ENCODE measurements at regions not wholly inside any gene's neighbourhood (a gene's known extent, or its start where the extent isn't known, plus 50 kb on each side); places are given as distances from the start of the nearest gene placed in this dataset.

DNA sequence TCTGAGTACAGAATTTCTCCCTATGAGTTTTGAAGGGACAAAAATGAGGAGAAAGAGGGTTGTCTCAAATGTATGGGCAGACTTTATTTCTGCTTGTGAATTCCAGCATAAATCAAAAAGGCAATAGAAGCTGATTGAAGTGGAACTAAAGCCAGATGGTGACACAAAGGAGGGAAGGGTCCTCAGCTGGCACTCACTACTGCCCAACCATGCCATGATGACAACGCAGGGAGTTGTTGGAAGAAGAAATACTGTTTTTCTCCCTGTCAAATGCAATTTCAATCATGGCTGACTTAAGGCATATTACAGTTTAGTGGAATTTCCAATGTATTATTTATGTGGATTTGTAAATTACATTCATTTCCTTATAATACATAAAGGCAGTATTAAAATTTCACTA is 805.8 kb downstream of the ADGRL2 start:
- no peak for DNase-seq

DNA sequence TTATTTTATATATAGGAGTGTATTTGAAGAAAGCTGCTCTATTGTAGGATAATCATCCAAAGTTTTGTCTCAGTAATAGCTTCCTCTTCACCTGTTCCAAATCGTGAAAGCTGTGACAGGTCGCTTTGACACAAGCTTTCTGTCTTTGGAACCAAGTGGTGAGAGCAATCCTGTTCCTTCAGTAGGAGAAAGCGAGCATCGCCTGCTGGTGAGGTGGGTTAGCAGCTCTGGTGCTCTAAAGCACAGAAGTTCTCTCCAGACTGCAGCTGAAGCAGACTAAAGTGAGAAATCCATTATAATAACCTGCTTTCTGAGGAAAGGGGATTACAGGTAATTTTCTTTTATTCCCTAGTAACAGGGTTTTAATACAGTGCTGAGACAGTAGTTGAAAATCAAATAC is 803.8 kb downstream of the ADGRL2 start:
- DNase-seq: no peak

DNA sequence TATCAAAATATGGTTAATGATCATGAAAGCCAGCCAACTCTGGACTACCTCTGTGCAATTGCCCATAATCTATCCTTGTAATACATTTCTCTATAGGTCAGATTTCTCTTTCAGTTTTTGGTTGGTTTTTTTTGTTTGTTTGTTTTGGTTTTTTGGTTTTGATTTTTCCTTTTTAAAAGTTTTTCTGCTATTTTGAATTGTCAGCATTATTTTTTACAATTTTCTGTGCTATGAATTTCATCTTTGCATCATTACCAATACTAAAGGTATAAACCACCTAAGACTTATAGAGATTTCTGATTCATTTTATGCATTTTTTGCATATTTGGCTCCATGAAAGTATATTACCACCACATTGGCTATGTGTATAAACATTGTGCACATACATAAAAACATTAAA is 799.6 kb downstream of the ADGRL2 start:
- no peak for DNase-seq

DNA sequence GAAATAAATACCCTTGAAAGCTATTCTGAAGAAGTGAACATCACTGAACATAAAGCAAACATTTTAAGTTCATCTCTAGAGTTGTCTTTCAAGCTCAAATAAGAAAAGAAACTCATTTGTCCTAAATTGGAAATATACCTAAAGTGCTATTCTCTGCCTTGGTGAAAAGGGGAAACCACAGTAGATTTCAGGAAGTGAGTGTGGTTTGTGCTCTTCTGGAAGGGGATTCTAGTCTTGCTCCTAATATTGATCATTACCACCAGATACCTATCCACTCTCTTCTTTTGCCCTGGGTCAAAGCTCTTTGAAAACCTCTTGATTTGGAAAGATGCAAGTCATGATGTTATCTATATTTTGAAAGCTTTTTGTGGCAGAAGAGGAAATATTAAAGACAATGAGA is 798.1 kb downstream of the ADGRL2 start:
- DNase-seq: no peak

DNA sequence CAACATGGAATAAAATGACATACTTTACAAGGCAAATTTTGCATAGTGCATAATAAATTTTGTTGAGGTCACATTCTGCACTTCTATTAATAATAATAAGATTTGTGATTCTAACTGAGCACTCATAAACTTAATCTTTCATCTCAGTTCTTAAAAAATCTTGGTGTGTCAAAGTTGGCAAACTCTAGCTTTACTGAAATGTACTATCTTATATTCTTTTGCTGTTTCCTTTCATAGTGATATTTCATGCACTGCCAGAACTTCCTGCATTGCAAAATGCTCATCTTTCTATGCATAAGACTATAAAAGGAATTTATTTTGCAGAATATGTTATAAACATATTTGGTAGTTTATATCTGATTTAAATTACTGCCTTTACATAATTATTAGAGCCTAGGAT is 797.6 kb downstream of the ADGRL2 start:
- no peak for DNase-seq

DNA sequence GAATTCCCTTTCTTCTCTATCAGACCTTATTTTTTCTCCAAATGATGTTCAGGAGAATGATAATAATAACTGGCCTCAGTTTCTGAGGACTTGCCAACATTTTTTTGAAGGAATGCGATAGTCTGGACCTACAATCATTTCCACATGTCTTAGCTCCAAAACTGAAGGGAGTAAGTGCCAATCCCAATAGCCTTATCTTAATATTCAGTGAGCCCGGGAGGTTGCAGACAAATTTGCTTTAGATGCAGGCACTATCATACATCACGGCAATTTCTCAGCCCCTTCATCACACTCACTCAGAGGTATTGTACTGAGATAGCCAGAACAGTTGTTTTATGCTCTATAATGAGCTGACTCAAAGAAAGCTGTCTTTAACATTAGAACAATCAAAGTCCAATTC is 796.9 kb downstream of the ADGRL2 start:
- DNase-seq: no peak

DNA sequence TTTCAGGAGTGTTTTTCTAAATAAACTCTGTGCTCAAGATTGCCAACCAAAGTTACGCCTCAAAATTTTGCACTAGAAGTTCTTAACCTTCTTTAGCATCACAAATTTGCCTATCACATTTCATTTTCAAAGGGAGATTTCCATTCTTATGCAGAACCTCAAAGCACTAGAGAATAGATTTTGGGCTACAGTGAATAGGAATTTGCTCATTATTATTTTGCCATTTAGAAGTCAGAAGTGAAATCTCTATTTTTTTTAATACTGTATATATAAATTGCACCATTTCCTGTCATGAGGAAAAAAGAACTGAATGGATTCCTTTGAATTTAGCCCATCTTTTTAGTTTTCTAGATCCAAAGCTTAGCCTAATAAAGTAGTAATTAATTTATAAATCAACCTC is 796.4 kb downstream of the ADGRL2 start:
- no peak for DNase-seq

DNA sequence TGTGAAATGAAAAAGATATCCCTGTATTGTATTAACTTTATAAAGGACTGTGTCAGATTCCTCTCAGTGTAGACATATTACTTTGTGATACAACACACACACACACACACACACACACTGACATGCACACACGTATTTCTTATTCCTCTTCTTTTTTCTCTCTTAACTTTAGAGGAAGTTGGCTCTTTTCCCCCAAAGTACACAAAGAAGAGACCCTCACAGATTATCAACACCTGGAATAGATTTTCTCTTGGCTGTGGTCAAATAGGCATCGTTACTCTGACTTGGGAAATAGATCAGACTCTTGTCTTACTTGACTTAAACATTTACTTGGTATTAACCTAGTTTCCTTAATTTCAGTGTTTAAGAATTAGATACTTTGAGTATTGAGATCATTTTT is 792.8 kb downstream of the ADGRL2 start:
- no peak for DNase-seq

DNA sequence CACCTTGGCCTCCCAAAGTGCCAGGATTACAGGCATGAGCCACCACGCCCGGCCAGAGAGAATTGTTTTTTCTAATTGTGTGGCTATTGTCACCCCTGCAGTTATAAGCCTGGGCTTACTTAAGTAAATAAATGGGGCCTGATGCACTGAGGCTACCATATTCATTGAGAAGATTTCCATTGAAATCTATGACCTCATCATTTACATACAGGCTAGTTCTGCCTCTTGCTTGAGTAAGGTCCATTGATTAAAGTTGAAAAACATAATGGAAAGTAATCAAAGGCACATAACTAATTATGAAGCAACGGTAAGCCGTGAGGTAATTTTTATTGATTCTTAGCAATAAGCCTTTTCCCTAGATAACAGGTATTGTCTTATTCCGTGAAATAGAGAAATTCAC is 788.9 kb downstream of the ADGRL2 start:
- no peak for DNase-seq

DNA sequence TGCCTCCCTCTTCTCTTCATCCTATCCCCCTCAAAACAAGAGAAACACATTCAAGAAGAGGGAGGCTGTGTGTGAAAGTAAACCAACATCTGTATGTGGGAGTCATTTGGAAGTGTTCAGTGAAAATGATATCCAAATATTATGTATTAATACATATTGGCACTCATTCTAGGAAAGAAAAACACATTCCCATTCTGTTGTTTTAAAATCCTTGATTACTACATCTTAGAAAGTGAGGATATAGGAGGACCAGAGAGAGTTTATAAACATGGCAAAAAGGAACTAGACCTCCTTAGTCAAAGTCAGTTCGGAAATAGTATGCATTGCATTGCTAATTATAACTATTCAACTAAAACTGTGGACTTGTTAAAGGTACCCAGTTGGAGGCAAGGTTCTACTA is 786.6 kb downstream of the ADGRL2 start:
- no peak for DNase-seq

DNA sequence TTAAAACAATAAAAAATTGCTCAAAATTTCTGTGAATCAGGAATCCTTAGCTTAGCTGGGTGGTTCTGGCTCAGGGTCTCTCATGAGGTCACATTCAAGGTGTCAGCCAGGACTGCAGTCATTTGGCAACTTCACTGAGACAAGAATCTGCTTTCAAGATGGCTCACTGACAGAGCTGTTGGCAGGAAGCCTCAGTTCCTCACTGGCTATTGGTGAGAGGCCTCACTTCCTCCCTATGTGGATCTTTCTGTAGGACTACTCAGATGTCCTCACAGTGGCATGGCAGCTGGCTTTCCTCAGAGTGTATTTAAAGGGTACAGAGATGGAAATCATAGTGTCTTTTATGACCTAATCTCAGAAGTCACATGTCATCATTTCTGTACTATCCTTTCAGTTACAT is 785.7 kb downstream of the ADGRL2 start:
- DNase-seq: no peak

DNA sequence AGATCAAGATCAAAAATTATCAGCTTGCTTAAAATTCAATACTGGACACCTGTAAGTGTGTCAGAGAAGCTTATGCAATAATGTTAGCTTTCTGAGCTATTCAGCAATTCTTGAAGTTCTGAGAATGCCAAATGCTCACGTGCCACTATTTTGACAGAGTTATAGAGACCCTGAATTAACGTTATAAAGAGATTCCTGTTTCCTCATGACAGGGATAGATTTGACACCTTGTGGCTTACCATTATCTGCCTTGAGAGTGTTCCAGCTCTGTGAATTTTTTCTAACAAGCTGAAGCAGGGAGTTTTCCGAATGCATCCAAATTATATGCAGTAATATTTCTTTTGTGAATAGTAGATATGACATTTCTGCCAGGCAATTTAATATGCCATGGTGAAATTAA is 781.6 kb downstream of the ADGRL2 start:
- no peak for DNase-seq

DNA sequence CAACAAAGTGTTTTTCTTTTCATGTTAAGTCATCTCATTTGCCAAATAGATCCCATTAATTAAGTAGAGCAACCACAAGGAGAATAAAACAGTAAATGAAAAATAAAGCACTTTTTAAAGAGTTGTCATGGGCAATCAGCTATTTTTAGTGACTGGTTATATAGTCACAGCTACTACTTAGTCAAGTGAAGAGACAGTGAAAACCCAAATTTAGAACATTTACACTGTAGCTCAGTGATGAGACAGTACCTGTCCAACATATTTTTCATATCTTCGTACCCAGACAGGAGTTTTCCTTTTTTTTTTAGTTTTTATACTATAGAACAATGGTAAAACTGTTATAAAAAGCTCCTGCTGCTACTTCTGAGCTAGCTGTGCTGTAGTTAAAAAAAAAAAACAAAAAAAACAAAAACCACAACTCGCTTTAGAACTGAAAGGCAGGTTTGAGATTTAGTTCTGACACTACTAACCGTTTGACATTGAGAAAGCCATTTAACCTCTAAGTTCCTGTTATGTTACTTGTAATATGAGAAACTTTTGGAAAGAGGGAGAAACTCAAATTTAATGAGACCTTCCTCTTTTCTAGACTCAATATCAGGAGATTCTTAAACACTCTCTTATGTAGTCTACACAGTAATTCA is 777.5 kb downstream of the ADGRL2 start:
- no peak for DNase-seq

DNA sequence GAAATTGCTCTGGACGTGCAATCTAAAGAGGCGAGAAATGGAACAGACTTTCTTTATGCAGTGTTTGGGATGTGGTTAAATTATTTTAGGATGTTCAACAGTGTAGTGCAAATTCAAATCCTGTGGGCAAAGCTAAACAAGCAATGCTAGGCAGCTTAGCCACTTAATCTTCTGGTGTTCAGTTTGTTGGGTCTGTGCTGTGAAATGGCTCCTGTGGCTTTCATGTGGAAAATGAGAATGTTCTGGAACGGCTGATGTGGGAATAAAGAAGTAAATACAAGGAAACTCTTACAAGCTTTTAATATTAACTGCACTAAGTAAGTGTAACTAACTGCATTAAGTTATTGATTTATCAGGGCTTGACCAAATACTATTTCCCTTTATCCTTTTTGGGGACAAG is 766.6 kb downstream of the ADGRL2 start:
- DNase-seq: no peak

DNA sequence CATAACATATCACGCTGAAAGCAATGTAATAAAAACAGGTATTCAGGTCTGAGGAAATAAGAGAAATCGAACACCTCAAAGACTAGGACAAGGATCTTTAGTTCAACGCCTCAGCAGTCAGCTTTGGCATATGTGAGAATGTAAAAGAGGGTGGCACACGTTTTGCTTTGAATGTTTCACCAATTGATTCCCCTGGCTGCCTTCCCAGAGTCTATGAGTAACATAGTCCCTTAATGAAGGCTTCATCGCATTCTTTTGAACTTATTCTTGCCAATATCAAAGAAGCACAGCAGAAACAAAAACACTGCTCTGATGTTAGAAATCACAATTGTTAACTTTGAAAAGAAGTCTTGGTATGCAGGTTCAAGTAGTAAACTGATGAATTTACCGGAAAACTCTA is 764.8 kb downstream of the ADGRL2 start:
- DNase-seq: no peak

DNA sequence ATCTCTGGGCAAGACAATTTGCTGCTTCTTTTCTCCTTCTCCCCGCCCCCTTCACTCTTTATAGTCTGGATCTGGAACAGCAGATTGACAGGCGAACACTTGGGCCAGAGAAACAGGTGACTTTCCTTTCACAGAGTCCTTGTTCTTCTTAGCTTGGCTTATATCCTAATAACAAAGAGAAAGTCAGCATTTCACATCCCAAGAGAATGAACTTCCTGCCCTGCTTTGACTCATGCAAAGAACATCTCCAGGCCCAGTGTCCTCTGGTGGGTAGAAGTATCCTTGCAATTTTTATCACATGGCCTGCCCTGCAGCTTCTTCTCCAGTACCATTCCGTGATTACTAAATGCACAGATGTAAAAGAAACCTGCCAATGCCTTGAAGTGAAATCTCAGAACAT is 764.4 kb downstream of the ADGRL2 start:
- no peak for DNase-seq

DNA sequence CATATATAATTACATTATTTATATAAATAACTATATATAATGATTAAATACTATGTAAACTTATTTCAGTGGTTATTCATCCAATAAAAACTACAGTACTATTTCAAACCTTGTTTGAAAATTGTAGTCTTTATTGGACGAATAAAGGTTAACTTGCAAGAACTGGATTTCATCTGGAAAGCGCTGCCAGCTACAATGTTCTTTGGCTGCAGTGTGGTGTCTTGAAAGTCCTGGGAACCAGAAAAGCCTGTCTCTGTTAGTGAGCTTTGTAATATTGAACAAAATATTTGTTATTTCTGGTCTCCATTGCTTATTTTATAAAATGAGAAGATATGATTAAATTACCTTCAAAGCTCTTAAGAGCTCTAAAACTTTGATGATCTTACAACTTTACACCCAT is 763.6 kb downstream of the ADGRL2 start:
- no peak for DNase-seq

DNA sequence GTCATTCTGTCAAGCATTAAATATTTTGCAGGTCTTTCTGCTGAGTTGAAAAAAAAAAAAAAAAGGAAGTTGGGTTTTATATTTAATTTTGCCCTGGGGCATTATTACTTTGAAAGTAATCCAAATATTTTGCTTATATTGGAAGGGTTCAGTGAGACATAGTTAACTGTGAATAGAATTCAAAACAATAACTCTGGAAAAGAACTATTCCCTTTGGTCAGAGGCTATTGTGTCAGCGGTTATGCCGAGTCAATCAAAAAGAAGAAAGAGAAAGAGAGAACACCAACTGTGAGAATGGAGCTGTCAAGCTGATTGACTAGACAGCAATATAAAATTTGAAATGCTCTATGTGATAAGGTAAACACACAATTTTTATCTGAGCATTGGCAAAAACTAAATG is 761.7 kb downstream of the ADGRL2 start:
- no peak for DNase-seq

DNA sequence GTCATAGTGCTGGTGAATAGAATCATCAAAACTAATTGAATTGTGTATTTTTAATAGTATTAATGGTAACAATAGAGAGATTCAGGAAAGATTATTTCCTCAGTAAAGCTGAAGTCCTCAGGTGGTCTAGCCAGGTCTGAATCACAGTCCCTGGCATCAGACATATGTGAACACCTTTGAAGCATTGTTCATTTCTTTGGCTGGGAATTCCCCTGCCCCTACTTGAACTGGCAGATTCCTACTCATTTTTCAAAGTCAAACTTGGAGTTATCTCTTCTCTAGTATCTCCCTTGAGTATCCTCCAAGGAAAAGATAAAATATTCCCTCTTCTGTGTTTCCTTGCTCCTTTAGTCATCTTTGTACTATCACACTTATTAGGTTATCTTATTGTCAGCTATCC is 759.8 kb downstream of the ADGRL2 start:
- DNase-seq: no peak

DNA sequence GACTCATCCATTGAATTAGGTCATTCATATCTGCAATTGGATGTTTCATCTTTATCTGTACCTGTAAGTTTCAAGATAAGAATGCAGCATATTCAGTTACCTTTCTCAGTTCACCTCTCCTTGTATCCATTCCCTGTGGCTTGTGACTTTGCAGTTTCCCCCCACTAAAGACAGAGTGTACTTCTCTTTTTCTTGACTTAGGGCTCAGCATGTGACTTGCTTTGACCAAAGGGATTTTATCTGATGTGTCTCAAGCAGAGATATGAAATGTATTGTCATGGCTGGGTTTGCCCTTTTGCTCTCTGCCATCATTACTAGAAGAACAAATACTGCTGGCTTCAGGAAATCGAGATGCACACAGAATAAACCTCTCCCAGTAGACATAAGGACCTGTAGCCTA is 754.8 kb downstream of the ADGRL2 start:
- no peak for DNase-seq

DNA sequence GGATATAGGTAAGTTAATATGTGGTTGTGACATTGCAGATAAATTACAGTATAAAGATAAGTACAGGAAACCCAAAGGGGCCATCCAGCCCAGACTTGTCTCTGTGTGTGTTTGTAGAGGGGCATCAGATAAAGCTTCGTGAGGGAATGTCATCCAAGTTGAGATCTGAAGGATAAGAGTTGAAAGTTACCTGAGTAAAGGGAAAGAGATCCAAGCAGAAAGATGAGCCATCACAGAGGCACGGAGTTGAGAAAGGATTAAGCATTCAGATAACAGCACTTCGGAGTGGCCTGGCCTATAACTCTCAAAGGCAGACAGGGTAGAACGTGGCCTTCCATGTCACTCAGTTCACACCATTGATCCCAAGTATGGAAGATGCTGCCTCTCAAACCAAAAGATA is 749.1 kb downstream of the ADGRL2 start:
- DNase-seq: no peak

DNA sequence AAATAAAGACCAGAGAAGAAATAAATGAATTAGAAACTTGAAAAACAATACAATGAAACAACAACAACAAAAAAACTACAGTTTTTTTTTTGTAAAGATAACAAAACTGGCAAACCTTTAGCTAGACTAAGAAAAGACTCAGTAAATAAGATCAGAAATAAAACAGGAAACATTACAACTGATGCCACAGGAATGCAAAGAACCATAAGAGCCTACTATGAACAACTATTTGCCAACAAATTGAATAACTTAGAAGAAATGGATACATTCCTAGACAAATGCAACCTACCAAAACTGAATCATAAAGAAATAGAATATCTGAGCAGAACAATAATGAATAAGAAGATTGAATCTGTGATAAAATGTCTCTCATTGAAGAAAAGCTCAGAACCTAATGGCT is 742.0 kb downstream of the ADGRL2 start:
- no peak for DNase-seq

DNA sequence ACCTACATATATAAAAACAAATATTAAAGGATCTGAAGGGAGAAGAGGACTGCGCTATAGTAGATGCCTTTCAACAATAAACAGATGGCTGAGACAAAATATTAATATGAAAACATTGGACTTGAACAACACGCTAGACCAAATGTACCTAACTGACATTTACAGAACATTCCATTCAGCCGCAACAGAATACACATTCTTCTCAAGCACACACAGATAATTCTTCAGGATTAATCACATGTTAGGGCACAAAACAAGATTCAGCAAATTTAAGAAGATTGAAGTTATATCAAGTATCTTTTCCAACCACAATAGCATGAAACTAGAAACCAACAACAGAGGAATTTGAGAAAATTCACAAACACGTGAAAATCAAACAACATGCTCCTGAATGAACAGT is 741.4 kb downstream of the ADGRL2 start:
- DNase-seq: no peak

DNA sequence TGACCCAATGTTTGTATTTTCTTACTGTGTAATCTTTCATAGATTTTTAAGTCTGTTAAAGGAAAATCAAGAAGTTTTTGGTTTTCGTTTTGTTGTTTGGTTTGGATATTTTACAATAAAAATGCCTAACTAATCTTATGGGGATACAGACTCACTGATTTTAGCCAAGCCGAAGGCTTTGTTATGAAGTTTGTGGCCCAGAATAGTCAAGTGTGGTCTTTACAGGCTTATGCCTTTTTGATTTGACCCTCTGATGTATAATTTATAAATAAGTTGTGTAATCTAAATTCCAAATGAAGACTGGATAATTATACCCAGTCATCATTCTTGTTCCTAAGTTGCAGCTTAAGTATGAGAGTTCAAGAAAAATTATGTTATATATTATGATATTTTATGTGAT is 739.3 kb downstream of the ADGRL2 start:
- no peak for DNase-seq

DNA sequence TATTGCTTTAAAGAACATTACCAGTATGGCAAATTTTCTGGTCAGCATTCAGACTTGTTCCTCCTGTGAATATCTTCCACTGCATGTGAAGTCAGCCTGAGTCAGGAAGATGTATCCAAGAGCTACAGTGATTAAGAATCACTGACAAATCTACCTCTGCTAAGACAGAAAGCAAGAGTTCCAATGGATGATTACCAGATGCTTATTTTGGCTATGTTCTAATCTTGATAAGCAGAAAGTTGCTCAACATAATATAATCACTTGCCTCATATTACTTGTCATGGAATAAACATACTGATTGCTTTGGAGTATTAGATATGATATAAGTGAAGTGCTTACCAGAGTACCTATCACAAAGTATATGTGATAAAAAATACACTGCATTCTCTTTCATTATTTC is 738.1 kb downstream of the ADGRL2 start:
- no peak for DNase-seq

DNA sequence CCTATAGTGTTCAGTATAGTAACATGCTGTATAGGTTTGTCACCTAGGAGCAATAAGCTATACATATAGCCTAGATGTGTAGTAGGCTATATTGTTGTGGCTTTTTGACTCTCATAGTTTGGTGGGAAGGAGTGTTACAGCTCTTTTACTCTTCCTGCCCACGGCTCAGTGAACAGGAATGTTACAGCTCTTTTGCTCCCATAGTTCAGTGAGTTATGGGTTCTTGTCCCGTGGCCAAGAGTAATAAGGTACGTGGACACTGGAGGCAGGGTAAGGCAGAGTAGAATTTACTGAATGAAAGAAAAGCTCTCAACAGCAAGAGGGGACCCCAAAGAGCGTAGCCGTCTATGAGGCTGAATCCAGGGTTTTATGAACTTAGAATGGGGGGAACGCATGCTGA is 734.3 kb downstream of the ADGRL2 start:
- DNase-seq: no peak
